ENCODE measurements at regions not wholly inside any gene's neighbourhood (a gene's known extent, or its start where the extent isn't known, plus 50 kb on each side); places are given as distances from the start of the nearest gene placed in this dataset.

- DNase-seq (ENCODE audit: low read depth in 2 of 2): no peak
Observed at GRCh38 chr5:109917154-109917546, 227.4 kb downstream of the MAN2A1 start.

GRCh38 chr5:109917966-109918365 is 228.2 kb downstream of the MAN2A1 start:
- no peak for DNase-seq (ENCODE audit: low read depth in 2 of 2)

GRCh38 chr5:109920736-109921135 is 231.0 kb downstream of the MAN2A1 start:
- no peak for DNase-seq (ENCODE audit: low read depth in 2 of 2)

- DNase-seq (ENCODE audit: low read depth in 2 of 2): no peak
Observed at GRCh38 chr5:109921735-109922380, 232.1 kb downstream of the MAN2A1 start.

GRCh38 chr5:109922381-109922995 is 232.8 kb downstream of the MAN2A1 start:
- no peak for DNase-seq (ENCODE audit: low read depth in 2 of 2)

- no peak for DNase-seq (ENCODE audit: low read depth in 2 of 2)
Observed at GRCh38 chr5:109923205-109923604, 233.5 kb downstream of the MAN2A1 start.

- no peak for DNase-seq (ENCODE audit: low read depth in 2 of 2)
Observed at GRCh38 chr5:109924237-109925107, 234.7 kb downstream of the MAN2A1 start.

GRCh38 chr5:109927639-109928038 is 237.9 kb downstream of the MAN2A1 start:
- no peak for DNase-seq (ENCODE audit: low read depth in 2 of 2)

- no peak for DNase-seq (ENCODE audit: low read depth in 2 of 2)
Observed at GRCh38 chr5:109928046-109928445, 238.3 kb downstream of the MAN2A1 start.

GRCh38 chr5:109928811-109929210 is 239.1 kb downstream of the MAN2A1 start:
- no peak for DNase-seq (ENCODE audit: low read depth in 2 of 2)

- no peak for DNase-seq (ENCODE audit: low read depth in 2 of 2)
Observed at GRCh38 chr5:109929376-109929775, 239.6 kb downstream of the MAN2A1 start.

- no peak for DNase-seq (ENCODE audit: low read depth in 2 of 2)
Observed at GRCh38 chr5:109929911-109930310, 240.2 kb downstream of the MAN2A1 start.

- no peak for DNase-seq (ENCODE audit: low read depth in 2 of 2)
Observed at GRCh38 chr5:109931049-109931780, 241.5 kb downstream of the MAN2A1 start.

- DNase-seq (ENCODE audit: low read depth in 2 of 2): no peak
Observed at GRCh38 chr5:109935833-109936490, 246.2 kb downstream of the MAN2A1 start.

GRCh38 chr5:109936996-109937395 is 247.3 kb downstream of the MAN2A1 start:
- no peak for DNase-seq (ENCODE audit: low read depth in 2 of 2)

GRCh38 chr5:109937951-109938350 is 248.2 kb downstream of the MAN2A1 start:
- no peak for DNase-seq (ENCODE audit: low read depth in 2 of 2)

GRCh38 chr5:109938453-109938852 is 248.7 kb downstream of the MAN2A1 start:
- no peak for DNase-seq (ENCODE audit: low read depth in 2 of 2)

- no peak for DNase-seq (ENCODE audit: low read depth in 2 of 2)
Observed at GRCh38 chr5:109939116-109939682, 249.5 kb downstream of the MAN2A1 start.

GRCh38 chr5:109942646-109943045 is 252.9 kb downstream of the MAN2A1 start:
- DNase-seq (ENCODE audit: low read depth in 2 of 2): no peak

GRCh38 chr5:109943701-109944235 is 254.0 kb downstream of the MAN2A1 start:
- no peak for DNase-seq (ENCODE audit: low read depth in 2 of 2)

- no peak for DNase-seq (ENCODE audit: low read depth in 2 of 2)
Observed at GRCh38 chr5:109944461-109944860, 254.7 kb downstream of the MAN2A1 start.
